Epithelial cell of esophagus (primary cell): ENCODE measurements at regions not wholly inside any gene's neighbourhood (a gene's known extent, or its start where the extent isn't known, plus 50 kb on each side); places are given as distances from the start of the nearest gene placed in this dataset.
A peak's percentile ranks its signal among the peaks of the same experiment; 100 is the strongest.
"Not testable (repeated sequence)": the region's sequence is repeated elsewhere in the genome, so short reads cannot be mapped to it uniquely, and the experiment has no call there.

Source experiments
- DNase-seq: peaks from one replicate; pipeline ENCODE4 v3.0.0; 2010; ENCODE audit warnings: low read depth
- H3K4me3 ChIP-seq: 2 replicates; pipeline ENCODE4 v1.5.1; 2011; ENCODE audit warnings: mild to moderate bottlenecking, low read length, control low read depth
- TF ChIP-seq, protein P1 (sequence below): IDR thresholded peaks from 2 replicates; pipeline ENCODE4 v1.5.1; 2011; ENCODE audit warnings: low read depth, mild to moderate bottlenecking, low read length, control low read depth, inconsistent platforms; ENCODE audit not compliant: insufficient read depth; ENCODE audit errors: missing control alignments

- H3K4me3 ChIP-seq: no peak overlapping the region
- DNase-seq: no peak
- TF ChIP-seq, protein P1, sequence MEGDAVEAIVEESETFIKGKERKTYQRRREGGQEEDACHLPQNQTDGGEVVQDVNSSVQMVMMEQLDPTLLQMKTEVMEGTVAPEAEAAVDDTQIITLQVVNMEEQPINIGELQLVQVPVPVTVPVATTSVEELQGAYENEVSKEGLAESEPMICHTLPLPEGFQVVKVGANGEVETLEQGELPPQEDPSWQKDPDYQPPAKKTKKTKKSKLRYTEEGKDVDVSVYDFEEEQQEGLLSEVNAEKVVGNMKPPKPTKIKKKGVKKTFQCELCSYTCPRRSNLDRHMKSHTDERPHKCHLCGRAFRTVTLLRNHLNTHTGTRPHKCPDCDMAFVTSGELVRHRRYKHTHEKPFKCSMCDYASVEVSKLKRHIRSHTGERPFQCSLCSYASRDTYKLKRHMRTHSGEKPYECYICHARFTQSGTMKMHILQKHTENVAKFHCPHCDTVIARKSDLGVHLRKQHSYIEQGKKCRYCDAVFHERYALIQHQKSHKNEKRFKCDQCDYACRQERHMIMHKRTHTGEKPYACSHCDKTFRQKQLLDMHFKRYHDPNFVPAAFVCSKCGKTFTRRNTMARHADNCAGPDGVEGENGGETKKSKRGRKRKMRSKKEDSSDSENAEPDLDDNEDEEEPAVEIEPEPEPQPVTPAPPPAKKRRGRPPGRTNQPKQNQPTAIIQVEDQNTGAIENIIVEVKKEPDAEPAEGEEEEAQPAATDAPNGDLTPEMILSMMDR: no peak
Measured at GRCh38 chr18:8989017-8989416, 113.5 kb upstream of the NDUFV2 start.

- TF ChIP-seq, protein P1: no peak
- no peak overlapping the region for H3K4me3 ChIP-seq
- peak; percentile 41 for DNase-seq
Measured at GRCh38 chr18:8989855-8990254, 112.6 kb upstream of the NDUFV2 start.

GRCh38 chr18:8990276-8991031 lies 112.0 kb upstream of the NDUFV2 start:
- H3K4me3 ChIP-seq: no peak overlapping the region
- TF ChIP-seq, protein P1: no peak
- DNase-seq: no peak

- no peak overlapping the region for H3K4me3 ChIP-seq
- TF ChIP-seq, protein P1: no peak
- no peak for DNase-seq
Measured at GRCh38 chr18:8991155-8991554, 111.3 kb upstream of the NDUFV2 start.

DNA sequence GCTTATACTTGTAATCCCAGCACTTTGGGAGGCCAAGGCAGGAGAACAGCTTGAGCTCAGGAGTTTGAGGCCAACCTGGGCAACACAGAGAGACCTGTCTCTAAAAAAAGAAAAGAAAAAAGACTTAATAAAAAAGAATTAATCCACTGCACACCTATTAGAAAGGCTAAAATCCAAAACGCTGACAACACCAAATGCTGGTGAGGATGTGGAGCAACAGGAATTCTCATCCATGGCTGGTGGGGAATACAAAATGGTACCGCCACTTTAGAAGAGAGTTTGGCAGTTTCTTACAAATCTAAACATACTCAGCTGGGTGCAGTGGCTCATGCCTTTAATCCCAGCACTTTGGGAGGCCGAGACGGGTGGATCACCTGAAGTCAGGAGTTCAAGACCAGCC lies 110.0 kb upstream of the NDUFV2 start:
- DNase-seq, H3K4me3 ChIP-seq: not testable (repeated sequence)

- DNase-seq: peak; percentile 40
- no peak overlapping the region for H3K4me3 ChIP-seq
- TF ChIP-seq, protein P1: no peak
Measured at GRCh38 chr18:8994603-8995002, 107.9 kb upstream of the NDUFV2 start.

- TF ChIP-seq, protein P1: no peak
- DNase-seq: no peak
- no peak overlapping the region for H3K4me3 ChIP-seq
Measured at GRCh38 chr18:8995096-8995495, 107.4 kb upstream of the NDUFV2 start.
